ENCODE measurements at regions not wholly inside any gene's neighbourhood (a gene's known extent, or its start where the extent isn't known, plus 50 kb on each side); places are given as distances from the start of the nearest gene placed in this dataset.

DNA sequence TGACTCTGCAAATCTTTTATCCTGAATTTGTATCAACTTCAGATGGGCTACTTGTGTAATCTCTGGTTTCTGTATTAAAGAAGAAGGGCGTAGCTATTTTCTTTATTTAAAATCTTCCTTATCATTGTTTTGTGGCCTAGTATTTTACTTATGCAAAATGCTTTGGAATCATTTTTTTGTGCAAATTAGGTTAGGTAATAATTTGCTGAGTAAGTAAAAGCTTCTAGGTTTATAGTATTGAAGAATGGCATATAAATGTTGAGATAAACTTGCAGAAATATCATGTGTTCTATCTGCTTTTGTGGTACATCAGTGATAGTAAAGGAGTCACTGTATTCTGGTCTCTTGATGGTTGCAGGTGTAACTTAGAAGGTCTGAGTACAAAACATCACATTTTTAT is 197.2 kb upstream of the IL15 start:
- no peak for TF ChIP-seq POLR2A (IDR thresholded peaks at IDR 0.05)
- TF ChIP-seq POLR2AphosphoS5 (IDR thresholded peaks at IDR 0.05): no peak
- TF ChIP-seq, protein P1, sequence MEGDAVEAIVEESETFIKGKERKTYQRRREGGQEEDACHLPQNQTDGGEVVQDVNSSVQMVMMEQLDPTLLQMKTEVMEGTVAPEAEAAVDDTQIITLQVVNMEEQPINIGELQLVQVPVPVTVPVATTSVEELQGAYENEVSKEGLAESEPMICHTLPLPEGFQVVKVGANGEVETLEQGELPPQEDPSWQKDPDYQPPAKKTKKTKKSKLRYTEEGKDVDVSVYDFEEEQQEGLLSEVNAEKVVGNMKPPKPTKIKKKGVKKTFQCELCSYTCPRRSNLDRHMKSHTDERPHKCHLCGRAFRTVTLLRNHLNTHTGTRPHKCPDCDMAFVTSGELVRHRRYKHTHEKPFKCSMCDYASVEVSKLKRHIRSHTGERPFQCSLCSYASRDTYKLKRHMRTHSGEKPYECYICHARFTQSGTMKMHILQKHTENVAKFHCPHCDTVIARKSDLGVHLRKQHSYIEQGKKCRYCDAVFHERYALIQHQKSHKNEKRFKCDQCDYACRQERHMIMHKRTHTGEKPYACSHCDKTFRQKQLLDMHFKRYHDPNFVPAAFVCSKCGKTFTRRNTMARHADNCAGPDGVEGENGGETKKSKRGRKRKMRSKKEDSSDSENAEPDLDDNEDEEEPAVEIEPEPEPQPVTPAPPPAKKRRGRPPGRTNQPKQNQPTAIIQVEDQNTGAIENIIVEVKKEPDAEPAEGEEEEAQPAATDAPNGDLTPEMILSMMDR (IDR thresholded peaks at IDR 0.05 in 8 of 11, conservative IDR thresholded peaks at IDR 0.05 in 3 of 11): no peak
- Histone ChIP-seq H3K27me3 (replicated peaks in 1 of 7) (no peaks in the 10 kb centered on the region), H3K27ac (no peak overlapping the region), H3K4me1 (no peaks in the 10 kb centered on the region), H3K36me3 (no peaks in the 10 kb centered on the region), H3K9me3 (no peaks in the 10 kb centered on the region), H3K4me3 (no peak overlapping the region)
- intact Hi-C loops (cut with DNase I; ENCODE audit: low total_unique reads): no loop called here
- WGBS, 5 donors: 82 to 94% (median 87%) methylated on average over 1 of the region's 1 CpG
- DNase-seq: no peak

DNA sequence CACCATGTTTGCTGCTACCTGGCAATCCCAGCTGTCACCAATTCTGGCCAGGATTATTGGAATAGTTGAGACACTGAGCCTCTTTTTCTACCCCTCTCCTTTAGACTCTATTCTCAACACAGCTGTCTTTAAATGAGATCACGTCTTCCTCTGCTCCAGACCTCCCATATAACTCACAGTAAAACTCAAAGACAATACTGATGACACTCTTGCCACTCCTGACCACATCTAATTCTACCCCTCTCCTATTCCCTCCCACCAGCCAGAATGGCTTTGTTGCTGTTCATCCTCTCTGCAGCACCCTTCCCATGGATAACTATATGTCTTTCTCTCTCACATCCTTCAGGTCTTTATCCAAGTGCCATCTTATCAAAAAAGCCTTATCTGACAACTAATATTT is 188.6 kb upstream of the IL15 start:
- no peak for TF ChIP-seq POLR2AphosphoS5 (IDR thresholded peaks at IDR 0.05)
- TF ChIP-seq, protein P1 (IDR thresholded peaks at IDR 0.05 in 8 of 11, conservative IDR thresholded peaks at IDR 0.05 in 3 of 11): no peak
- TF ChIP-seq POLR2A (IDR thresholded peaks at IDR 0.05): no peak
- Histone ChIP-seq H3K27ac (no peak overlapping the region), H3K36me3 (no peaks in the 10 kb centered on the region), H3K9me3 (peaks cover 0 to 7% (median 0%) of the 10 kb centered on the region in 8 donors), H3K4me3 (no peak overlapping the region), H3K27me3 (replicated peaks in 1 of 7) (no peaks in the 10 kb centered on the region), H3K4me1 (no peaks in the 10 kb centered on the region)
- intact Hi-C loops (cut with DNase I; ENCODE audit: low total_unique reads): no loop called here
- WGBS, 5 donors: 62 to 81% (median 72%) methylated on average over 1 of the region's 1 CpG
- no peak for DNase-seq

DNA sequence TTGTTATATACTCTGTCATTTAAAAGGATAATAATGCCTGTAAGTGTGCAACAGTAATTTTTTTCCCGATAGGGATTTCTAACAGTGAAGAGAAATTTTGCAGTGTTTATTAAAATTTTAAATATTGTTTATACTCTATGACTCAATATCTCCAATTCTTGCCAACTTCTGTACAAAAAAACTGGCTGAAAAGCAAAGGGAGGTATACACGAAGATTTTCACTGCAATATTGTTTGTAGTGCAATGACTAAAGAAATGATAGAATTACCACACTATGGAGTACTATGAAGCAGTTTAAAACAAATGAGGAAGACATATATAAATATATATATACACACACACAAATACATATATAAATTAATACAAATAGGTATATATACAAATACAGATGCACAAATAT is 187.9 kb upstream of the IL15 start:
- H3K9me3 ChIP-seq: peaks cover 0 to 7% (median 0%) of the 10 kb centered on the region in 8 donors
- no peak for DNase-seq
- no peaks in the 10 kb centered on the region for H3K36me3 ChIP-seq
- TF ChIP-seq, protein P1 (IDR thresholded peaks at IDR 0.05 in 8 of 11, conservative IDR thresholded peaks at IDR 0.05 in 3 of 11): no peak
- no peaks in the 10 kb centered on the region for H3K27me3 ChIP-seq (replicated peaks in 1 of 7)
- intact Hi-C loops (cut with DNase I; ENCODE audit: low total_unique reads): no loop called here
- no peak overlapping the region for H3K27ac ChIP-seq
- H3K4me1 ChIP-seq: no peaks in the 10 kb centered on the region
- H3K4me3 ChIP-seq: no peak overlapping the region
- WGBS, 5 donors: 79 to 85% (median 82%) methylated on average over 2 of the region's 2 CpGs

DNA sequence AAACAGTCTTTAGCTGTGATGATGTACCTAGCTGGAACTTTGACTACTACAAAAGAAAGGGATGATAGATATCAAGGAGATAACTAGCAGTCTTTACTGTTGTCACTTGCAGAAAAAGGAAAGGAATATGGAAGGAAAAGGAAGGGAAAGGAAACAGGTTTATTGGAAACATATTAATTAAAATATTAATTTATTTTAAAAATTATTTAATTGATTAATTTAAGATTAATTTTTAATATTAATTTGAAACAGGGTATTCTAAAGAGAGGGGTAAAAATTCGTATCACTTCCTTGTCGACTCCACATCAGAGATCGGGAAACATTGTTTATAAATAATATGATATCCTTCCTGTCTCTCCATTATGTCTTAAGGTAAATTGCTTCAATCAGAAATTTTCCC is 186.5 kb upstream of the IL15 start:
- H3K4me1 ChIP-seq: no peaks in the 10 kb centered on the region
- no peak overlapping the region for H3K4me3 ChIP-seq
- TF ChIP-seq POLR2AphosphoS5 (IDR thresholded peaks at IDR 0.05) (no peak), POLR2A (IDR thresholded peaks at IDR 0.05) (no peak)
- TF ChIP-seq, protein P1 (IDR thresholded peaks at IDR 0.05 in 8 of 11, conservative IDR thresholded peaks at IDR 0.05 in 3 of 11): no peak
- no peaks in the 10 kb centered on the region for H3K36me3 ChIP-seq
- 73 to 88% (median 82%) methylated on average over 3 of the region's 3 CpGs for WGBS, 5 donors
- no peak overlapping the region for H3K27ac ChIP-seq
- intact Hi-C loops (cut with DNase I; ENCODE audit: low total_unique reads): no loop called here
- no peaks in the 10 kb centered on the region for H3K27me3 ChIP-seq (replicated peaks in 1 of 7)
- peaks cover 0 to 7% (median 0%) of the 10 kb centered on the region in 8 donors for H3K9me3 ChIP-seq
- no peak for DNase-seq
